GM21381 (cell line): ENCODE measurements at regions not wholly inside any gene's neighbourhood (a gene's known extent, or its start where the extent isn't known, plus 50 kb on each side); places are given as distances from the start of the nearest gene placed in this dataset.
"Not testable (repeated sequence)": the region's sequence is repeated elsewhere in the genome, so short reads cannot be mapped to it uniquely, and the experiment has no call there.

Source experiments
- ATAC-seq: cut with Tn5 transposase; IDR thresholded peaks from one replicate; pipeline ENCODE4 v1.9.1; 2021; ENCODE audit warnings: mild to moderate bottlenecking, moderate library complexity; ENCODE audit not compliant: unreplicated experiment

GRCh38 chr4:176622251-176622948 lies 170.3 kb downstream of the VEGFC start:
- no peak for ATAC-seq

- ATAC-seq = not testable (repeated sequence)
Measured at GRCh38 chr4:176624983-176625610, 167.6 kb downstream of the VEGFC start.

GRCh38 chr4:176627916-176628315 lies 164.8 kb downstream of the VEGFC start:
- no peak for ATAC-seq

- ATAC-seq = no peak
Measured at GRCh38 chr4:176631611-176632010, 161.1 kb downstream of the VEGFC start.
